ACC112 (cell line): ENCODE measurements at regions not wholly inside any gene's neighbourhood (a gene's known extent, or its start where the extent isn't known, plus 50 kb on each side); places are given as distances from the start of the nearest gene placed in this dataset.

ENCODE experiments used
- H2AFZ ChIP-seq: fragments of 200-600 bp; sonication (generic); one replicate; pipeline ENCODE4 v1.6.0; 2017; ENCODE audit warnings: antibody characterized with exemption, low read length; ENCODE audit not compliant: unreplicated experiment
- H3K27ac ChIP-seq: fragments of 200-600 bp; sonication (generic); 2 replicates; pipeline ENCODE4 v1.5.1; 2014; ENCODE audit warnings: low read depth, mild to moderate bottlenecking, antibody characterized with exemption, low read length, moderate library complexity
- H3K27me3 ChIP-seq: fragments of 200-600 bp; sonication (generic); 2 replicates; pipeline ENCODE4 v1.6.1; 2014; ENCODE audit warnings: mild to moderate bottlenecking, antibody characterized with exemption, low read length, moderate library complexity, mixed read lengths; ENCODE audit not compliant: insufficient read depth
- H3K36me3 ChIP-seq: fragments of 200-600 bp; sonication (generic); 2 replicates; pipeline ENCODE4 v1.6.1; 2016; ENCODE audit warnings: mild to moderate bottlenecking, antibody characterized with exemption, low read length, moderate library complexity, mixed read lengths; ENCODE audit not compliant: insufficient read depth
- H3K4me1 ChIP-seq: fragments of 200-600 bp; sonication (generic); one replicate; pipeline ENCODE4 v1.6.1; 2016; ENCODE audit warnings: low read length, mixed read lengths; ENCODE audit not compliant: insufficient read depth, unreplicated experiment, control insufficient read depth
- H3K4me3 ChIP-seq: fragments of 200-600 bp; sonication (generic); 2 replicates; pipeline ENCODE4 v1.5.1; 2014; ENCODE audit warnings: mild to moderate bottlenecking, low read depth, low read length
- H3K79me2 ChIP-seq: fragments of 200-600 bp; sonication (generic); one replicate; pipeline ENCODE4 v1.6.0; 2016; ENCODE audit warnings: low read length; ENCODE audit not compliant: control insufficient read depth, unreplicated experiment, insufficient read depth

DNA sequence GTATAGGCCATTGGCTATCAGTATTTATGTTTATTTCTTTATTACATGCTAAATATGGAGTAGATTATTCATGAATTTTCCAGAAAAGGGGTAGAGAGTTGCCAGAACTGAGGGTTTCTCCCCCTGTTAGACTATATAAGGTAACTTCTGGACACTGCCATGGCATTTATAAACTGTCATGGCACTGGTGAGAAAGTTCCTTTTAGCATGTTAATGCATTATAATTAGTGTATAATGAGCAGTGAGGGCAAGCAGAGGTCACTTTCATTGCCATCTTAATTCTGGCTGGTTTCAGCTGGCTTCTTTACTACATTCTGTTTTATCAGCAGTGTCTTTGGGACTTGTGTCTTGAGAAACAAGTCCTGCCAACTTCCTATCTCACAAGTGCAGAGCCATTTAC lies 220.0 kb upstream of the CNR1 start:
- peak overlapping the region; percentile 12 for H2AFZ ChIP-seq
- H3K36me3 ChIP-seq: no peaks in the 10 kb centered on the region
- no peaks in the 10 kb centered on the region for H3K79me2 ChIP-seq
- H3K27me3 ChIP-seq: no peaks in the 10 kb centered on the region
- H3K4me1 ChIP-seq: peaks cover 3% of the 10 kb centered on the region
- H3K27ac ChIP-seq: no peak overlapping the region
- no peak overlapping the region for H3K4me3 ChIP-seq

- H3K4me3 ChIP-seq: no peak overlapping the region
- no peaks in the 10 kb centered on the region for H3K27me3 ChIP-seq
- peaks cover 31% of the 10 kb centered on the region for H3K4me1 ChIP-seq
- no peak overlapping the region for H3K27ac ChIP-seq
- no peaks in the 10 kb centered on the region for H3K36me3 ChIP-seq
- no peaks in the 10 kb centered on the region for H3K79me2 ChIP-seq
- H2AFZ ChIP-seq: no peak overlapping the region
Observed at GRCh38 chr6:88383183-88383582, 217.0 kb upstream of the CNR1 start.

GRCh38 chr6:88381289-88381642 lies 215.1 kb upstream of the CNR1 start:
- no peak overlapping the region for H3K4me3 ChIP-seq
- H3K36me3 ChIP-seq: no peaks in the 10 kb centered on the region
- H2AFZ ChIP-seq: no peak overlapping the region
- peak overlapping the region; percentile 87 for H3K27ac ChIP-seq
- no peaks in the 10 kb centered on the region for H3K79me2 ChIP-seq
- no peaks in the 10 kb centered on the region for H3K27me3 ChIP-seq
- H3K4me1 ChIP-seq: peaks cover 50% of the 10 kb centered on the region

GRCh38 chr6:88380618-88381288 lies 214.6 kb upstream of the CNR1 start:
- Histone ChIP-seq H3K4me3 (peak overlapping the region; percentile 34; the same call in 1 of the 2 replicates), H3K27me3 (no peaks in the 10 kb centered on the region), H3K79me2 (no peaks in the 10 kb centered on the region), H3K4me1 (peaks cover 55% of the 10 kb centered on the region), H2AFZ (no peak overlapping the region), H3K27ac (peak overlapping the region; percentile 87), H3K36me3 (no peaks in the 10 kb centered on the region)

GRCh38 chr6:88380083-88380482 lies 213.9 kb upstream of the CNR1 start:
- Histone ChIP-seq H2AFZ (no peak overlapping the region), H3K27me3 (no peaks in the 10 kb centered on the region), H3K4me1 (peaks cover 60% of the 10 kb centered on the region), H3K4me3 (peak overlapping the region; percentile 34; the same call in 1 of the 2 replicates), H3K79me2 (no peaks in the 10 kb centered on the region), H3K27ac (peak overlapping the region; percentile 87), H3K36me3 (no peaks in the 10 kb centered on the region)

DNA sequence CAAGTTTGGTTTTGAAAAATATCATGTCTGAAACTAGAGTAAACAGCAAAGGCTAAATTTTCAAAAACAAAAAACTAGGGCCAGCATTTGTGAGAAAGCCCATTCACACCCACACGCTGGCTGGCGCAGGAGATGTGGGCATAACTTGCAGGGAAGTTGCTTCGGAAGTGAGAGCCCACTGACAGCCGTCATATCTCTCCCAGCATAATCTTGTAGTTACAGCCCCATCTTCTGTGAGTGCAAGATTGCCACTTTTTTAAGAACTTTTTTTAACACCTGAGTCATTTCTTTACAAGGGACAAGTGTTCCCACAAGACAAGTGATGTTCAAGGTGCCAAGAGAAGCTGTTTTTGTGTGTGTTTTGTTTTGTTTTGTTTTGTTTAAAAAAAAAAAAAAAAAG lies 212.5 kb upstream of the CNR1 start:
- H3K27ac ChIP-seq: no peak overlapping the region
- H3K4me3 ChIP-seq: no peak overlapping the region
- no peaks in the 10 kb centered on the region for H3K27me3 ChIP-seq
- H3K79me2 ChIP-seq: no peaks in the 10 kb centered on the region
- H3K4me1 ChIP-seq: peaks cover 60% of the 10 kb centered on the region
- no peaks in the 10 kb centered on the region for H3K36me3 ChIP-seq
- no peak overlapping the region for H2AFZ ChIP-seq

DNA sequence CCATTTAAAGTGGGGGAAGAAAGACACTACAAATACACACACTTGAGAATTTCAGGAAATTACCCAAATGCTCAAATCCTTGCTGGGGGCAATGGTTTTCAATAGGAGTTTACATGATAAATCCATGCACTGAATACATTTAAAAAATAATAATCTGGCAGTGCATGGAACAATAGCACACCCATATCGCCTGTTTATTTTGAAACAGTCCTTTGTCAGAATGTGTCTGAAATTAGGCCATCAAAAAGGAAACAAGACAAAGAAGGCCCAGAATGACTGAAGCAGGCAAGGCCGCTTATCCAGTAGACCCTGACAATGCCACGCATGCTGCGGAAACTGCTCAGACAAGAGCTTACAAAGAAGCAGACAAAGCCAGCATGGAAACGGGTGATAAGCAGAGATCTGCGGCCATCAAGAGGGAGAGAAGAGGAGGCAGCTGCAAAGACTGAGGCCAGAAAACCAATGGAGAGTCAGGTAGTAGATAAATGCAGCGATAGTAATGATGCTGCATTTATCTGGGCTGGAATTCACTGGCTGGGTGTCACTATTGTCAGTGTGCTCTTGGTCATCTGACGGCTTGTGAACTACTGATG lies 211.9 kb upstream of the CNR1 start:
- Histone ChIP-seq H3K4me3 (no peak overlapping the region), H3K79me2 (no peaks in the 10 kb centered on the region), H2AFZ (no peak overlapping the region), H3K27ac (0 out of 2 replicates have a peak overlapping the region, but pooled peaks have one; percentile 93), H3K27me3 (no peaks in the 10 kb centered on the region), H3K4me1 (peaks cover 60% of the 10 kb centered on the region), H3K36me3 (no peaks in the 10 kb centered on the region)

- Histone ChIP-seq H3K36me3 (no peaks in the 10 kb centered on the region), H3K4me1 (peaks cover 60% of the 10 kb centered on the region), H3K79me2 (no peaks in the 10 kb centered on the region), H3K4me3 (peak overlapping the region; percentile 30; the same call in 1 of the 2 replicates), H3K27me3 (no peaks in the 10 kb centered on the region), H3K27ac (peak overlapping the region; percentile 93), H2AFZ (peak overlapping the region; percentile 19)
Observed at GRCh38 chr6:88376768-88377387, 210.7 kb upstream of the CNR1 start.

GRCh38 chr6:88376197-88376596 lies 210.1 kb upstream of the CNR1 start:
- Histone ChIP-seq H3K36me3 (no peaks in the 10 kb centered on the region), H3K4me3 (no peak overlapping the region), H2AFZ (peak overlapping the region; percentile 19), H3K4me1 (peaks cover 57% of the 10 kb centered on the region), H3K79me2 (no peaks in the 10 kb centered on the region), H3K27ac (peak overlapping the region; percentile 93), H3K27me3 (no peaks in the 10 kb centered on the region)

DNA sequence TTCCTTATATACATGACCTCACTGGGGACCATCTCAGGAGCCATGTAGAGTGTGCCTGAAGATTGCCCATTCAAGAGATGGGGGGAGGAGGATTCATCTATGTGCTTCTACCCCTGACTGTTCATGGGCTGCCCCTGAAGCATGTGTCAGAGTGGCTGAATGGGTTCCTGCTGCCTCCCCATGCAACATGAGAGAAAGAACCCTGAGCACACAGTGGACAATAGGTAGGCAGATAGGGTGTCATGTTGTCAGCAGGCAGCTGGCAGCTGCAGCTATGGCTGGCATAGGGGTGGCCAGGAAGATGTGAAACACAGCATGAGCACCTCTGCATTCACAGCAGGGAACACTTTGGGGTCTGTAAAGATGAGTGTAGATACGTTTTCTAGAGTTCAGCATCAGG lies 208.4 kb upstream of the CNR1 start:
- H3K4me1 ChIP-seq: peaks cover 54% of the 10 kb centered on the region

DNA sequence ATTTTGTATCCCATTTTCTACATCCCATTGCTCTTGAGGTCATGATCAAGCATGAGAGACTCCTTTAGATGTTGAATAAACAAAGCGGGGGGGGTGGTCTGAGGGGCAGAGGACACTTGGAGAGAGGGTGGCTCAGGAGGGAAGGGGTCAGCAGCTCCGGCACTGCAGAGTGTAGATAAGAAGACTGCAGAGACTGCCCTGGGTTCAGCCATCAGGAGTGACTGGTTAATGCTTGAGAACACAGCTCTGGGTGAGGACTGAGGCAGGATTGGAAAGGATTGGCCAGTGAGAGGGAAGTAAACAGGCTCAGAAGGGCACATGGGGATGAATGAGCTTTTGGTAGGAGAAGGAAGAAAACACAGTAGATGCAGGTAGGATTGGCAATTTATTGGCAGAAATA lies 205.3 kb upstream of the CNR1 start:
- Histone ChIP-seq H3K79me2 (no peaks in the 10 kb centered on the region), H3K36me3 (no peaks in the 10 kb centered on the region), H3K4me3 (no peak overlapping the region), H3K27ac (no peak overlapping the region), H3K4me1 (peaks cover 52% of the 10 kb centered on the region), H3K27me3 (no peaks in the 10 kb centered on the region), H2AFZ (no peak overlapping the region)

More for the DNA sequence above, 208.4 kb upstream of the CNR1 start:
- Histone ChIP-seq H3K36me3 (no peaks in the 10 kb centered on the region), H3K27me3 (no peaks in the 10 kb centered on the region), H2AFZ (no peak overlapping the region), H3K27ac (no peak overlapping the region), H3K4me3 (no peak overlapping the region), H3K79me2 (no peaks in the 10 kb centered on the region)
